IMR-90 (cell line): ENCODE measurements at regions not wholly inside any gene's neighbourhood (a gene's known extent, or its start where the extent isn't known, plus 50 kb on each side); places are given as distances from the start of the nearest gene placed in this dataset.

Experiments
- ATAC-seq: fragments of 200-7000 bp; cut with Tn5 transposase; 2 replicates; pipeline ENCODE4 v1.9.1; 2020; ENCODE audit warnings: low read depth, mild to moderate bottlenecking, moderate library complexity
- BruUV-seq: library from RNA; stranded (reverse); fragments of 400-500 nt; replicated peaks from 2 replicates; lab custom pipeline; 2021; lab: Mats Ljungman, UMichigan
- CTCF ChIA-PET: fragments of 300-600 bp; formaldehyde crosslinking; extraction: SDS; loops from one replicate; lab custom pipeline; 2021; ENCODE audit warnings: antibody characterized with exemption; lab: Yijun Ruan, JAX
- POLR2A ChIA-PET: fragments of 300-600 bp; sonication (Branson Sonifier 250); formaldehyde crosslinking; loops from one replicate; lab custom pipeline; 2022; ENCODE audit warnings: antibody characterized with exemption; ENCODE audit not compliant: unreplicated experiment; lab: Charles Lee
- DNase-seq: peaks from one replicate; pipeline ENCODE4 v3.0.0; 2013
- H2AFZ ChIP-seq: replicated peaks from 2 replicates; pipeline ENCODE3; 2013; ENCODE audit warnings: low read length, mild to moderate bottlenecking; ENCODE audit not compliant: poor library complexity
- H2AK5ac ChIP-seq: 2 replicates; pipeline ENCODE4 v1.6.1; 2013; ENCODE audit warnings: low read depth, low read length, inconsistent platforms
- H2AK9ac ChIP-seq: replicated peaks from 2 replicates; pipeline ENCODE3; 2013; ENCODE audit warnings: mild to moderate bottlenecking, low read depth, low read length, moderate library complexity; ENCODE audit not compliant: poor library complexity
- H2BK120ac ChIP-seq: 2 replicates; pipeline ENCODE4 v1.6.1; 2013; ENCODE audit warnings: low read depth, low read length, inconsistent platforms
- H2BK15ac ChIP-seq: 3 replicates; pipeline ENCODE4 v1.6.1; 2013; ENCODE audit warnings: low read depth, low read length, inconsistent platforms
- H2BK20ac ChIP-seq: 2 replicates; pipeline ENCODE4 v1.6.1; 2013; ENCODE audit warnings: low read depth, mild to moderate bottlenecking, inconsistent platforms, low read length, moderate library complexity
- H2BK5ac ChIP-seq: 2 replicates; pipeline ENCODE4 v1.6.1; 2013; ENCODE audit warnings: mild to moderate bottlenecking, low read depth, low read length, inconsistent platforms; ENCODE audit not compliant: poor library complexity, severe bottlenecking
- H3K14ac ChIP-seq: replicated peaks from 2 replicates; pipeline ENCODE4 v1.6.1; 2013; ENCODE audit warnings: low read depth, low read length, inconsistent platforms
- H3K18ac ChIP-seq: 2 replicates; pipeline ENCODE4 v1.6.1; 2013; ENCODE audit warnings: low read depth, low read length, control low read depth
- H3K23ac ChIP-seq: 2 replicates; pipeline ENCODE4 v1.6.1; 2013; ENCODE audit warnings: low read depth, low read length, inconsistent platforms
- H3K27ac ChIP-seq: 2 replicates; pipeline ENCODE4 v1.5.1; 2013; ENCODE audit warnings: mild to moderate bottlenecking, control low read depth, low read length; ENCODE audit not compliant: insufficient read depth
- H3K27me3 ChIP-seq: 2 replicates; pipeline ENCODE4 v1.6.1; 2013; ENCODE audit warnings: low read length; ENCODE audit not compliant: control insufficient read depth, insufficient read depth
- H3K36me3 ChIP-seq: 2 replicates; pipeline ENCODE4 v1.6.1; 2013; ENCODE audit warnings: low read length, mixed read lengths; ENCODE audit not compliant: control insufficient read depth, insufficient read depth
- H3K4ac ChIP-seq: 2 replicates; pipeline ENCODE4 v1.6.1; 2013; ENCODE audit warnings: low read depth, low read length, inconsistent platforms
- H3K4me1 ChIP-seq: 2 replicates; pipeline ENCODE4 v1.6.1; 2013; ENCODE audit warnings: low read length, mixed read lengths; ENCODE audit not compliant: control insufficient read depth, insufficient read depth
- H3K4me2 ChIP-seq: 2 replicates; pipeline ENCODE4 v1.6.1; 2013; ENCODE audit warnings: low read depth, mild to moderate bottlenecking, control low read depth, low read length, moderate library complexity
- H3K4me3 ChIP-seq: 2 replicates; pipeline ENCODE4 v1.5.1; 2013; ENCODE audit warnings: low read depth, mild to moderate bottlenecking, control low read depth, low read length, moderate library complexity; ENCODE audit not compliant: insufficient read depth
- H3K56ac ChIP-seq: 2 replicates; pipeline ENCODE4 v1.6.1; 2013; ENCODE audit warnings: low read length, inconsistent platforms; ENCODE audit not compliant: insufficient read depth; ENCODE audit errors: extremely low read depth
- H3K79me1 ChIP-seq, 2 experiments: 2 replicates each; pipeline ENCODE4 v1.6.1; 2013; ENCODE audit warnings: low read length in 2 of 2, inconsistent platforms in 1 of 2, low read depth in 1 of 2
- H3K9ac ChIP-seq: 2 replicates; pipeline ENCODE4 v1.6.1; 2013; ENCODE audit warnings: low read depth, low read length, control low read depth
- H3K9me1 ChIP-seq: 2 replicates; pipeline ENCODE4 v1.6.1; 2013; ENCODE audit warnings: low read length, inconsistent platforms; ENCODE audit not compliant: insufficient read depth
- H3K9me3 ChIP-seq: 2 replicates; pipeline ENCODE4 v1.6.1; 2013; ENCODE audit warnings: low read length; ENCODE audit not compliant: control insufficient read depth, insufficient read depth
- H4K20me1 ChIP-seq: 2 replicates; pipeline ENCODE4 v1.6.1; 2013; ENCODE audit warnings: low read length, inconsistent platforms; ENCODE audit not compliant: insufficient read depth
- H4K5ac ChIP-seq: 2 replicates; pipeline ENCODE4 v1.6.1; 2013; ENCODE audit warnings: mild to moderate bottlenecking, low read depth, low read length, control low read depth
- H4K8ac ChIP-seq, 2 experiments: 2 replicates each; pipeline ENCODE4 v1.6.1; 2013; ENCODE audit warnings: low read depth in 2 of 2, low read length in 2 of 2, control low read depth in 1 of 2, inconsistent platforms in 1 of 2
- H4K91ac ChIP-seq: 2 replicates; pipeline ENCODE4 v1.6.1; 2013; ENCODE audit warnings: low read depth, low read length, inconsistent platforms; ENCODE audit not compliant: insufficient read depth
- BHLHE40 ChIP-seq: fragments of 150-350 bp; IDR thresholded peaks from 2 replicates; pipeline ENCODE4 v1.6.1; 2016; ENCODE audit warnings: mild to moderate bottlenecking, low read depth, low read length
- CEBPB ChIP-seq: IDR thresholded peaks from 2 replicates; pipeline ENCODE4 v1.6.1; 2012; ENCODE audit warnings: low read depth, low read length, improper control_type of control experiment
- CHD1 ChIP-seq: IDR thresholded peaks from 2 replicates; pipeline ENCODE4 v1.6.1; 2012; ENCODE audit warnings: low read depth, low read length, improper control_type of control experiment
- CTCF ChIP-seq: conservative IDR thresholded peaks from 2 replicates; pipeline ENCODE4 v1.5.1; 2012; ENCODE audit warnings: mild to moderate bottlenecking, low read depth, low read length, improper control_type of control experiment
- FOS ChIP-seq: fragments of 150-350 bp; IDR thresholded peaks from 2 replicates; pipeline ENCODE4 v1.6.1; 2016; ENCODE audit warnings: low read depth, low read length
- MAFK ChIP-seq: IDR thresholded peaks from 2 replicates; pipeline ENCODE4 v1.6.1; 2012; ENCODE audit warnings: low read depth, low read length, improper control_type of control experiment
- MAZ ChIP-seq: IDR thresholded peaks from 2 replicates; pipeline ENCODE4 v1.6.1; 2012; ENCODE audit warnings: low read depth, mild to moderate bottlenecking, low read length, improper control_type of control experiment, moderate library complexity, borderline replicate concordance
- MXI1 ChIP-seq: IDR thresholded peaks from 2 replicates; pipeline ENCODE4 v1.6.1; 2012; ENCODE audit warnings: low read depth, mild to moderate bottlenecking, low read length, moderate library complexity, borderline replicate concordance
- NFE2L2 ChIP-seq: fragments of 150-350 bp; IDR thresholded peaks from 2 replicates; pipeline ENCODE4 v1.6.1; 2016; ENCODE audit warnings: low read depth, mild to moderate bottlenecking, low read length
- POLR2A ChIP-seq: IDR thresholded peaks from 2 replicates; pipeline ENCODE4 v1.6.1; 2012; ENCODE audit warnings: mild to moderate bottlenecking, low read depth, low read length
- RAD21 ChIP-seq: IDR thresholded peaks from 2 replicates; pipeline ENCODE4 v1.6.1; 2012; ENCODE audit warnings: low read length, improper control_type of control experiment
- RCOR1 ChIP-seq: IDR thresholded peaks from 2 replicates; pipeline ENCODE4 v1.6.1; 2012; ENCODE audit warnings: mild to moderate bottlenecking, low read length, improper control_type of control experiment; ENCODE audit not compliant: insufficient replicate concordance
- RFX5 ChIP-seq: IDR thresholded peaks from 2 replicates; pipeline ENCODE4 v1.8.0; 2012; ENCODE audit warnings: low read depth, mild to moderate bottlenecking, low read length, moderate library complexity
- SMC3 ChIP-seq: fragments of 150-350 bp; IDR thresholded peaks from 2 replicates; pipeline ENCODE4 v1.6.1; 2016; ENCODE audit warnings: low read depth, mild to moderate bottlenecking, antibody characterized with exemption, low read length, moderate library complexity
- USF2 ChIP-seq: fragments of 150-350 bp; IDR thresholded peaks from 2 replicates; pipeline ENCODE4 v1.6.1; 2017; ENCODE audit warnings: mild to moderate bottlenecking, antibody characterized with exemption, low read length, low read depth
- WGBS, 2 experiments: methylation state at CpG; one replicate each; pipeline versions ENCODE4 v1.1.5 to v1.1.7; 2013; ENCODE audit warnings: missing lambda C conversion rate in 2 of 2; ENCODE audit not compliant: insufficient read length in 1 of 2; ENCODE audit errors: extremely low coverage in 2 of 2; 5-methylcytosine and 5-hydroxymethylcytosine counted together
- dilution Hi-C: fragments of 300-500 bp; cut with HindIII; formaldehyde crosslinking; loops from one replicate; pipeline ENCODE4 v1.14.3; 2018; ENCODE audit warnings: low sequenced_read_pairs; ENCODE audit not compliant: unreplicated experiment
- in situ Hi-C: fragments of 300-500 bp; cut with MboI; formaldehyde crosslinking; loops from 3 replicates; pipeline ENCODE4 v1.14.3; 2019; ENCODE audit warnings: low sequenced_read_pairs, inconsistent platforms, mixed read lengths
- intact Hi-C: fragments of 100-400 bp; cut with micrococcal nuclease; formaldehyde crosslinking; loops from 2 replicates; pipeline ENCODE4 v1.10.0; 2022
- TF ChIP-seq, protein P1 (sequence below): fragments of 150-350 bp; IDR thresholded peaks from 2 replicates; pipeline ENCODE4 v1.6.1; 2016; ENCODE audit warnings: low read depth, mild to moderate bottlenecking, low read length, moderate library complexity, borderline replicate concordance

DNA sequence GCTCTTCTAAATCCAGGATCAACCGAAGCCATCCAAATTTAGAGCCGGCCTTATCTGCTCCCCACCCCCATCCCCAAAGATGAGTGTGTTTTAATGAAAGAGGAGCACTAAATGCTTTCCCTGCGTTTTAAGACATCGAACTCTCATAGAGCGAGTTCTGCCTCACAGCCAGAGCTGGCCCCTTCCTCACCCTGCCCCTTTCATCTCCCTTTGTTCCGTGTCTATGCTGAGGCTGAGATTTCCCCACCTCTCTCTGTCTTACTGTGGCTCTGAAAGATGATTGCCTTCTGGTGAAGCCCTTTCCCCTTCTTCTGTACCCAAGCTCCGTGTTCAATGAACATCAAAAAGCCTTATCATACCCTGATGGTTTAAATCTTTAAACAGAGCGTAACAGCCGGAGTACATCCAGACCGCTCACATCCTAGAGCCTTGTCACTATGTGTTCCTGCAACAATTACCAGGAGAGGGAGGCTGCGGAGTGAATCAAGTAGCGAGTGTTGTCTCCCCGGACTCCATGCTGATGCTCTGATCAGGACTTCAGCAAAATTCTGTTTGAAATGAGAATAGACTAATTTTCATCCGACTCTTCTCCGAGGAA is 110.1 kb downstream of the ZNF326 start:
- Histone ChIP-seq H3K56ac (no peak overlapping the region), H3K9me1 (no peaks in the 10 kb centered on the region), H3K4ac (no peak overlapping the region), H2BK15ac (no peak overlapping the region), H3K23ac (no peak overlapping the region), H2BK20ac (no peak overlapping the region), H2BK120ac (no peak overlapping the region), H3K9me3 (no peaks in the 10 kb centered on the region), H4K20me1 (no peaks in the 10 kb centered on the region), H4K8ac (no peak overlapping the region), H4K5ac (no peak overlapping the region), H3K4me1 (no peaks in the 10 kb centered on the region), H3K79me1 (no peaks in the 10 kb centered on the region), H3K27ac (no peak overlapping the region), H3K9ac (no peak overlapping the region), H3K4me3 (no peak overlapping the region), H3K36me3 (no peaks in the 10 kb centered on the region), H2AFZ (no peak overlapping the region), H4K91ac (no peak overlapping the region), H2AK9ac (no peak overlapping the region), H3K18ac (no peak overlapping the region), H3K4me2 (no peak overlapping the region), H3K14ac (no peak overlapping the region), H2BK5ac (no peak overlapping the region), H2AK5ac (no peak overlapping the region), H3K27me3 (peaks cover 16% of the 10 kb centered on the region)
- dilution Hi-C loops (no loop called here), intact Hi-C loops (no loop called here), in situ Hi-C loops (no loop called here)
- 10% methylated on average over 4 of the region's 15 CpGs; no CpG with 5 or more reads in 1 of the 2 experiments for WGBS, 2 experiments
- no TSS peak for BruUV-seq
- TF ChIP-seq MAFK (no peak), SMC3 (no peak), BHLHE40 (no peak), CEBPB (no peak), RFX5 (no peak), CHD1 (no peak), CTCF (no peak), MXI1 (no peak), NFE2L2 (no peak), USF2 (no peak), POLR2A (no peak), FOS (no peak), RCOR1 (no peak), RAD21 (no peak), MAZ (no peak)
- TF ChIP-seq, protein P1, sequence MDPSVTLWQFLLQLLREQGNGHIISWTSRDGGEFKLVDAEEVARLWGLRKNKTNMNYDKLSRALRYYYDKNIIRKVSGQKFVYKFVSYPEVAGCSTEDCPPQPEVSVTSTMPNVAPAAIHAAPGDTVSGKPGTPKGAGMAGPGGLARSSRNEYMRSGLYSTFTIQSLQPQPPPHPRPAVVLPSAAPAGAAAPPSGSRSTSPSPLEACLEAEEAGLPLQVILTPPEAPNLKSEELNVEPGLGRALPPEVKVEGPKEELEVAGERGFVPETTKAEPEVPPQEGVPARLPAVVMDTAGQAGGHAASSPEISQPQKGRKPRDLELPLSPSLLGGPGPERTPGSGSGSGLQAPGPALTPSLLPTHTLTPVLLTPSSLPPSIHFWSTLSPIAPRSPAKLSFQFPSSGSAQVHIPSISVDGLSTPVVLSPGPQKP = no peak
- no peak for ATAC-seq
- POLR2A ChIA-PET = no interaction called here
- CTCF ChIA-PET = no interaction called here
- DNase-seq = no peak
